ENCODE measurements at regions not wholly inside any gene's neighbourhood (a gene's known extent, or its start where the extent isn't known, plus 50 kb on each side); places are given as distances from the start of the nearest gene placed in this dataset.
"Not testable (repeated sequence)": the region's sequence is repeated elsewhere in the genome, so short reads cannot be mapped to it uniquely, and the experiment has no call there.

GRCh38 chr1:228653748-228654147, 81.5 kb upstream of the RHOU start:
- Histone ChIP-seq H3K4me3 (no peak overlapping the region), H3K9me3 (replicated peaks) (no peaks in the 10 kb centered on the region), H3K27ac (no peak overlapping the region), H3K36me3 (no peaks in the 10 kb centered on the region), H3K27me3 (replicated peaks) (peaks cover 7% of the 10 kb centered on the region; the same call in 1 of the 2 replicates), H3K4me1 (replicated peaks) (no peaks in the 10 kb centered on the region)
- DNase-seq (ENCODE audit: low read depth in 1 of 2, low spot score in 2 of 2): no peak

- H3K36me3 ChIP-seq: no peaks in the 10 kb centered on the region
- DNase-seq (ENCODE audit: low read depth in 1 of 2, low spot score in 2 of 2): no peak
- H3K9me3 ChIP-seq (replicated peaks): no peaks in the 10 kb centered on the region
- no peak overlapping the region for H3K4me3 ChIP-seq
- H3K4me1 ChIP-seq (replicated peaks): no peaks in the 10 kb centered on the region
- no peak overlapping the region for H3K27ac ChIP-seq
- H3K27me3 ChIP-seq (replicated peaks): peaks cover 6% of the 10 kb centered on the region; the same call in 1 of the 2 replicates
These were observed 79.4 kb upstream of the RHOU start for GRCh38 chr1:228655796-228656394.

GRCh38 chr1:228662007-228662689, 73.1 kb upstream of the RHOU start:
- H3K4me3 ChIP-seq; H3K27ac ChIP-seq; H3K27me3 ChIP-seq (replicated peaks); H3K9me3 ChIP-seq (replicated peaks); H3K4me1 ChIP-seq (replicated peaks); H3K36me3 ChIP-seq; DNase-seq (ENCODE audit: low read depth in 1 of 2, low spot score in 2 of 2): not testable (repeated sequence)

- H3K4me3 ChIP-seq: no peak overlapping the region
- no peaks in the 10 kb centered on the region for H3K9me3 ChIP-seq (replicated peaks)
- H3K27ac ChIP-seq: no peak overlapping the region
- H3K27me3 ChIP-seq (replicated peaks): no peaks in the 10 kb centered on the region; the same call in none of the 2 replicates
- H3K36me3 ChIP-seq: no peaks in the 10 kb centered on the region
- H3K4me1 ChIP-seq (replicated peaks): no peaks in the 10 kb centered on the region
- peak; percentile 62 to 70 for DNase-seq (ENCODE audit: low read depth in 1 of 2, low spot score in 2 of 2)
These were observed 70.8 kb upstream of the RHOU start for GRCh38 chr1:228664399-228664914.

GRCh38 chr1:228666686-228667623, 68.3 kb upstream of the RHOU start:
- DNase-seq (ENCODE audit: low read depth in 1 of 2, low spot score in 2 of 2): peak in 1 of 2 experiments; percentile 10
- Histone ChIP-seq H3K4me3 (no peak overlapping the region), H3K4me1 (replicated peaks) (no peaks in the 10 kb centered on the region), H3K27ac (no peak overlapping the region), H3K9me3 (replicated peaks) (no peaks in the 10 kb centered on the region), H3K27me3 (replicated peaks) (peaks cover 3% of the 10 kb centered on the region), H3K36me3 (no peaks in the 10 kb centered on the region)

- DNase-seq (ENCODE audit: low read depth in 1 of 2, low spot score in 2 of 2): peak in 1 of 2 experiments; percentile 25
- Histone ChIP-seq H3K27ac (no peak overlapping the region), H3K4me1 (replicated peaks) (no peaks in the 10 kb centered on the region), H3K4me3 (no peak overlapping the region), H3K36me3 (no peaks in the 10 kb centered on the region), H3K27me3 (replicated peaks) (peaks cover 3% of the 10 kb centered on the region), H3K9me3 (replicated peaks) (no peaks in the 10 kb centered on the region)
These were observed 66.6 kb upstream of the RHOU start for GRCh38 chr1:228668553-228669241.

GRCh38 chr1:228669242-228669585, 66.1 kb upstream of the RHOU start:
- no peak overlapping the region for H3K27ac ChIP-seq
- H3K27me3 ChIP-seq (replicated peaks): peaks cover 6% of the 10 kb centered on the region
- no peak overlapping the region for H3K4me3 ChIP-seq
- DNase-seq (ENCODE audit: low read depth in 1 of 2, low spot score in 2 of 2): peak in 1 of 2 experiments; percentile 6
- no peaks in the 10 kb centered on the region for H3K4me1 ChIP-seq (replicated peaks)
- H3K36me3 ChIP-seq: no peaks in the 10 kb centered on the region
- H3K9me3 ChIP-seq (replicated peaks): no peaks in the 10 kb centered on the region

- not testable (repeated sequence) for H3K9me3 ChIP-seq (replicated peaks); H3K4me3 ChIP-seq; H3K4me1 ChIP-seq (replicated peaks); H3K27ac ChIP-seq; H3K36me3 ChIP-seq; H3K27me3 ChIP-seq (replicated peaks)
- DNase-seq (ENCODE audit: low read depth in 1 of 2, low spot score in 2 of 2): peak in 1 of 2 experiments; percentile 20
These were observed 54.2 kb upstream of the RHOU start for GRCh38 chr1:228681076-228681565.

- Histone ChIP-seq H3K4me1 (replicated peaks) (no peaks in the 10 kb centered on the region), H3K9me3 (replicated peaks) (no peaks in the 10 kb centered on the region), H3K36me3 (no peaks in the 10 kb centered on the region), H3K27me3 (replicated peaks) (no peaks in the 10 kb centered on the region), H3K4me3 (no peak overlapping the region), H3K27ac (no peak overlapping the region)
- DNase-seq (ENCODE audit: low read depth in 1 of 2, low spot score in 2 of 2): no peak
These were observed 51.9 kb upstream of the RHOU start for GRCh38 chr1:228683428-228683827.

GRCh38 chr1:228684607-228685006, 50.7 kb upstream of the RHOU start:
- Histone ChIP-seq H3K36me3 (no peaks in the 10 kb centered on the region), H3K4me1 (replicated peaks) (no peaks in the 10 kb centered on the region), H3K27me3 (replicated peaks) (no peaks in the 10 kb centered on the region), H3K27ac (no peak overlapping the region), H3K9me3 (replicated peaks) (no peaks in the 10 kb centered on the region), H3K4me3 (no peak overlapping the region)
- no peak for DNase-seq (ENCODE audit: low read depth in 1 of 2, low spot score in 2 of 2)

- Histone ChIP-seq H3K36me3 (no peaks in the 10 kb centered on the region), H3K4me1 (replicated peaks) (no peaks in the 10 kb centered on the region), H3K27me3 (replicated peaks) (no peaks in the 10 kb centered on the region), H3K27ac (no peak overlapping the region), H3K4me3 (no peak overlapping the region), H3K9me3 (replicated peaks) (no peaks in the 10 kb centered on the region)
- DNase-seq (ENCODE audit: low read depth in 1 of 2, low spot score in 2 of 2): no peak
These were observed 50.1 kb upstream of the RHOU start for GRCh38 chr1:228685081-228685660.

Data from SJSA1 (cell line).